ELF-1 (cell line): ENCODE measurements at regions not wholly inside any gene's neighbourhood (a gene's known extent, or its start where the extent isn't known, plus 50 kb on each side); places are given as distances from the start of the nearest gene placed in this dataset.
A peak's percentile ranks its signal among the peaks of the same experiment; 100 is the strongest.

Source experiments
- DNase-seq: peaks from one replicate; pipeline ENCODE4 v3.0.0-alpha.2; 2016; ENCODE audit warnings: low read depth, low spot score

DNA sequence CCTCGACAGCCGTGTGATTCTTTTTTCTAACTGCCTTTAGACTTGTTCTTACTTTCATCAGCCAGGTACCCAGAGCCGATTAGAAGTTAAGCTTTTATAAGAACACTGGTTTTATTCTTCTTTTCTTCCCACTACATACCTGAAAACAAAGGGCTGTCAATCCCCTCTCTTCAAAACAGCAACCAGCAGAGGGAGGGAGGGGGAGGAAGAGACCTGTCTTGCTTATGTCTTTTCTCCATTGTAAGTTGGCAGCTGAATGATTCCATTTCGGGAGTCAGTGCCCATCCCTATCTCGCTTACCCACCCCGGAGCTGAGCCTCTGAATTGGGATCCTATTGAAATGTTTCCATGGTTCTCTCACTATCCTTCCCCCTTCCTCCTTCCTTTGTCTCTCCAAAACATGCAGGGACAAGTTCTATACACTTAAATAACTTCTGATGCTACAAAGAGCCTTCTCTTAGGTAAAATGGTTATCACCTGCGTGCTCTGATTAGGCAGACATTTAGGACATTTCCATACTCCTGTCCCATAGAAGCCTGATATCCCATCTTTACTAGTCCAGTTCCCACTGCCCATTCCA, 83.9 kb upstream of the WWC1 start:
- DNase-seq, result no peak

DNA sequence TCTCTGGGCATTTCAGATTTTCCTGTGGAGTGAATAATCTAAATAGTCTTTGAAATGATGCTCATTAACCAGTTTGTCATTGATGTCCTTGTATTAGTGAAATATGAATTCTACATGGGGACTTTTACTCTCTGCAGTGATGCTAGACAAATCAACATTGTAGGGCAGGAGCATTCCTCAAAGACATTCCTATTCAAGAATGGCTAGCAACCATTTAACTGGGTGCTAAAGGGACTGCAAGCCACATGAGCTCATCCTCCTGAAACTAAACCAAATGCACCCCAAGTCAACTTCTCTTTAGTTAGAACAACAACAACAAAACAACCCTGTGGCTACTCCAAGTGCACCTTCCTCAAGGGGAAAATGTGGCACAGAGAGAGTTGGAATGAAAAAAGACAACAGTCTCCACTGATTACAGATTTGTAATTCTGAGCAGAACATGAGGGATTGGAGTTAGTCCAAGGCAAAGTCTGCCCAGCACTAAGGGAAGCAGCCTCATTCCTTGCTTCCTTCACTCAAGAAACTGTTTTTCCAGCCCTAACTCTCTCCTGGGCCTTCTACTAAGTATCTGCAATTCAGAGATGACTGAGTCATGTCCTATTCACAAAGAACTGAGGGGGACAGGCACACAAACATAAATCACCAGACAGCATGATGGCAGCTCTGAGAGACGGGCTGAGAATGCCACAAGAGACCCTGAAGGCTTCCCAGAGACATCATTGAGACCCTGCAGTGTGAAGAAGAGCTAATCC, 82.0 kb upstream of the WWC1 start:
- DNase-seq, result no peak

DNA sequence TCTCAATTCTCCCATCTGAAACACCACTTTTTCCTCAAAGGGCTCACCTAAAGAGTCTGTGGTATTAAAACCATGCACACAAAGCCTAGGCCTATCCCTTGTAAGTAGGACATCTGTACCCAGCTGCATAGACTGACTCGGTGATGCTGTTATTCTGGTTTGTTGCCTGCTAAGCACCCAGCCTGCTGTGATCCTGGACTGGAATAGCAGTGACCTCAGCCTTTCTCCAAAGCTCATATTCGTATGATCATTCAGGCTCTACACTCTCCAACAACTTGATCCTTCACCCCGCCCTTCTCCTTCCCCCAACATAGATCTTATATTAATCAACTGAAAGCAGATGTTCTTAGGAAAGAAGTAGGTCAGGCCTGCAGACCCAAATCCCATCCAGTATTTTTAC, 81.4 kb upstream of the WWC1 start:
- DNase-seq, result no peak

DNA sequence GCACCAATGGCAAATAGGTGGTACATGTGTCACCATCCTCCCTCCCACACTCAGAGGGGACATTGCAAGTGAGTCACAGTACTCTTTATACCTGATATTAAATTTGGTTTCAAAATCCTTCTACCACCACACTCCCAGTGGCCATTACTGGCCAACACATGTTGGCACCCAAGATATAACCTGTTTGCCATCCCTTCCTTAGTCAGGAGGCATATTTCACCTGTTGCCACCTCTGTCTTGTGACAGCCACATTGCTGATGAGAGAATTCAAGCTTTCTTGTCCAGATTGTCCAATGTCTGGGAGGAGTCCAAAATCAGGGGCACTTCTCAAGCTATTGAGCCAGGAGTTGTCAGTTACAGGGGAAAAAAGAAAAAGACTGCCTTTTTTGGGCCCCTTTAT, 80.2 kb upstream of the WWC1 start:
- DNase-seq, result no peak

DNA sequence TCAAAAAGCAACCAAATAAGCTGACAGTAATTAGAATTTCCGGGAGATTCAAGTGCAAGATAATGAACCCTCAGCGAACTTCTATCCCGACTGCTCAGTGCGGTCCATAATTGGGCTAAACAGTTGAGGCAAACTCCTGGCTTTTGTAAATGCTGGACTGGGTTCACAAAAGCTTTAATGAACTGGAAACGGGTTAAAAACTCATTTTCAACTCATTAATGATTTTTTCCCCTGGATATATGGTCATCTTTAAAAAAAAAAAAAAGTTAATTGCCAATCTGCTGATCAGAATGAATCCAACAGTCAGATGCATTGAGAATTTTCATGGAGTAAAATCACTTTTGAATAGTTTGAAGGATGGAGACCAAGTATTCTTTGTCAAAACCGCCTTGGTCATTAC, 79.5 kb upstream of the WWC1 start:
- DNase-seq, result no peak

DNA sequence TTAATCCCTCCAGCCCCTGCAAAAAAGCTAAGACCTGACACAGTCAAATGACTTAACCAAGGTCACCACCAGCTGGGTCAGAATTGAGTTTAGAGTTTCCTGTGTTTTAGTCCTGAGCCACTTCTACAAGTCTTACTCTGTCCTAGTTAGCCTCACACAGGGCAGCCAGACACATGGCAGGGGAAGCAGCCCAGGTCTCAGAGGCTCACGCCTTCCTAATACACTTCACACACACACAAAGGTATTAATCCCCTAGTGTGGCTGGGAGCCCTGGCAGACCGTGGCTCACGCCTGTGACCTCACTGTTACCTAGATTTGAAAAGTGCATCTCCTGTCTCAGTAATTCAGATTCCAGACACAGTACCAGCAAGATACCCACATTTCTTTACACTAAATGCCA, 77.4 kb upstream of the WWC1 start:
- no peak for DNase-seq

DNA sequence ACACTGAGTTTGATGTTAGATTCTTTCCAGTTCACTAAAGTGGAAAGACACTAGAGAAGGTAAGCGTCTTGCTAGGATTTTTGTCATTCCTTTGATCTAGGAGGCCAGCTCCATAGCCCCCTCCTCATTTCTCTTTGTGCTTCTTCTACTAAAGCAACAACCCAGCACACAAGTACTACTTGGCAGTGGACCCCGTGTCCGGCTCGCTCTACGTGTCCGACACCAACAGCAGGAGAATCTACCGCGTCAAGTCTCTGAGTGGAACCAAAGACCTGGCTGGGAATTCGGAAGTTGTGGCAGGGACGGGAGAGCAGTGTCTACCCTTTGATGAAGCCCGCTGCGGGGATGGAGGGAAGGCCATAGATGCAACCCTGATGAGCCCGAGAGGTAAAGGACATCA, 76.6 kb upstream of the WWC1 start:
- no peak for DNase-seq

DNA sequence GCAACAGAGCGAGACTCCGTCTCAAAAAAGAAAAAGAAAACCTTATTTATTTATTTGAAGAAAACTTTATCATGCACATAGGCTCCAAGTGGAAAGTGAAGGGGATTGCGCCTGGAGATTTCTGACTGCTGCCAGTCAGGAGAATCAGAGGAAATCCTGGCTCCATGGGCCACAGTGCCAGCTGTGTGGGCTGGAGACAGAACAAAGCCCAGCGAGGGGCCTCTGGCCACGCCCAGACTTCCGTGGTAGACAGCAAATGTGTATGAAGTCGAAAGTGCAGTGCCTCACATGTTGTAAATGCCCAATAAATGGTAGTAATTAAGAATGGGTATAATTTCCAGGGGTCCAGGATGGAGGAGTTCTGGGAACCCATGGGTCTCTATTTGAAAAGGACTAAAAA, 75.8 kb upstream of the WWC1 start:
- no peak for DNase-seq

DNA sequence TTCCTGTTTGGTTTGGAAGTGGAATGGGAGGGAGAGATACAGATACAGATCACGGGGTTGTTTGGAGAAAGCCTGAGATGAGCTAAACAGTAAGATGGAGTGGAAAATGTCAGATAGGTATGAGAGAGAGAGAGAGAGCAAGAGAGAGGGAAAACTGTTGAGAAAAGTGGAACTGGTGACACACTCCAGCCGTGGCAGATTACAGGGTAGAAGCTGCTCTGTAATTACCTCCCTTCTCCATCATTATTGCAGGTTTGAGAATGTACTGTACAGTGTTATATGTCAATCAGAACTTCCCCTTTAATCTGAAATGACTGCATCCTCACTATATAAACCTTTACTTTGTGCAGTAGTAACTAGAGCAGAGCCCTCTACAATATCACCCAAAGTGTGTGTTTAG, 74.5 kb upstream of the WWC1 start:
- no peak for DNase-seq

DNA sequence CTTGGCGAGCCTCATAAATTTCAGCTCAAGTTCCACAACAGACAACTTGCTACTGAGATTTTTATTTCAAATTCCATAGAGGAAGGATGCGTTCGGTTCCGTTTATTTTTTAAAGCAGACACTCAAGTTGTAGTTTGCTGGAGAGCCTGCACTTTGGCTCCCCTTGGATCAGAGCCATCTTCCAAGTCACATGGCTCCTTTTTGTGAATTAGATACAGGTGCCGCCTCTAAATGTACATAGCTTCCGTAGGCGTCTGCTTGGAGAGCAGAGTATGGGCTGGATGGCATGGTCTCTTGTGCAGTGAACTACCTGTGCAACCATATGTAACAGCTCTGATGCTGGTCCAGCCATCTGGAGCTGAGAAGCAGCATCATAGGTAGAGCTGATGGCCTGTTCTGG, 73.9 kb upstream of the WWC1 start:
- no peak for DNase-seq

DNA sequence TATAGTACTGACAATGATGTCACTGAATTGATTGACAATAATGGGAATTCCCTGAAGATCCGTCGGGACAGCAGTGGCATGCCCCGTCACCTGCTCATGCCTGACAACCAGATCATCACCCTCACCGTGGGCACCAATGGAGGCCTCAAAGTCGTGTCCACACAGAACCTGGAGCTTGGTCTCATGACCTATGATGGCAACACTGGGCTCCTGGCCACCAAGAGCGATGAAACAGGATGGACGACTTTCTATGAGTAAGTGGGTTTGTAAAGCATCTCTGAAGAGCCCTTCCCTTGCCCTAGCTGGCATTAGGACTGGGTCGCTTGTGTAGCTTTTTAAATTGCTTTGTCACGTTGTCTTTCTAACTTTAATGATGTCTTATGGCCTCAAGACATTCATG, 72.7 kb upstream of the WWC1 start:
- no peak for DNase-seq

DNA sequence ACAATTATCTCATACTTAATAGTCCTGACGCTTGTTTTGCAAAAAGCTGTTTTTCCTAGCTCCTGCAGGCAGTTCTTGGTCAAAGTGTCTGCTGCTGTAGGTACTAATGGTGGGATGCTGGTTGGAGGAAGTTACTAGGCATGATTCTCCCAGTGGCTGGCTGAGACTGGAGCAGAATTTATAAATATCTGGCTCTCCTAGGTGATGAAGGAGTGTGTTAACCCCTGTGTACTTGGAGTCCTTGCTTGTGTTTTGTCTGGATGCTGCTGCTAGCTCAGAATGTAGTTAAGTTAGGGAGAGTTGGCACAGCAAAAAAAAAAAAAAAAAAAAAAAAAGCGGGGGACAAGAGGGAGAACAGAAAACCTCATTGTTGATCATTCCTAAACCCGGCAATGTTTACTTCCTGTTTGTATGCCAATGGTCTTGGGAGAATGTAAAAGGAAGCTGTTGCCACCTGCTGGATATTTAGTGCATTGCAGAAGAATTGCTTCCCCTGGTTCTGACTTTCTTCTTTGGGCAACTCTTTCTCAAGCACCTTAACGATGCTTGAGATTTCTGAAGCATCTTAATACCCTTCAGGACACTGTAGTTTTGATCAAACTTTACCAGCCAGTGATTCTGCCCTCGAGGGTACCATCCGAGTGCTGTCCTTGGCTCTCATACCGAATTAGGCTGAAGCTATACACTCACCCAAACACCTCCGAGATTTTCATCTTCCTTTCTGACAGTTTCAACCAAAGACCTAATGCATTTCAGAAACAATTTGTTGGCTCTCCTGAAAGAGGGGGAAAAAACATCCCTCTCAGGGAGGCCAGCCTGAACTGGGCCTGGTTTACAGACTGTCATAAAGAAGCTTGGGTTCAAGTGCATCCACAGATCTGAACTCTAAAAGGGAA, 71.7 kb upstream of the WWC1 start:
- peak; percentile 91 for DNase-seq

DNA sequence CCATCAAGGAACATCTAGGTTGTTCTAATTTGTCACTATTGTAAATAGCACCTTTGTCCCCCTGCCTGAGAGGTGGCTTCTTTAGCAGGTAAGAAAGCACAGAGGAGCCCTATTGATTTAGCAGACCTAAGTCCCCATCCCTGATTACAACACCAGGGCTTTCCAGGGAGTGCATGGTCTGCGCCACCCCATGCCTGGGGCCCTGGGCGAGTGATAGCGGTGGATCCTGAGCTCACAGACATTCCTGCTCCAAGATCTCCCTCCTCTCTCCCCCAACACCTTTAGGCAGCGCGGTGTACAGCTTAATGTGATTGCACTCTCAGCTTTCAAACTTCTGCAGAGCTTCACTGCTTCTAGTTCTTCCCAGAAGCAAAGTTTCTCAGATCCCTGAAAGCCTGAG, 67.4 kb upstream of the WWC1 start:
- peak; percentile 60 for DNase-seq

DNA sequence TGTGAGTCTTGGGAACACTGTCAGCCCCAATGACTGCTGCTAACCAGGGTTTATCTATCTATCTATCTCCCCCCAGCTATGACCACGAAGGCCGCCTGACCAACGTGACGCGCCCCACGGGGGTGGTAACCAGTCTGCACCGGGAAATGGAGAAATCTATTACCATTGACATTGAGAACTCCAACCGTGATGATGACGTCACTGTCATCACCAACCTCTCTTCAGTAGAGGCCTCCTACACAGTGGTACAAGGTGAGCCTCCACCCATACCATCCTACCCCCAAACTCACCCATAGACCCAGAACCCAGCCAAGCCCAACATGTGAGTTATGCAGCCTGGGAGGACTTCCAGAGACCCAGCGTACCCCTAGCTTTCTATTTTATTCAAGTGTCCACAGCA, 65.4 kb upstream of the WWC1 start:
- no peak for DNase-seq

DNA sequence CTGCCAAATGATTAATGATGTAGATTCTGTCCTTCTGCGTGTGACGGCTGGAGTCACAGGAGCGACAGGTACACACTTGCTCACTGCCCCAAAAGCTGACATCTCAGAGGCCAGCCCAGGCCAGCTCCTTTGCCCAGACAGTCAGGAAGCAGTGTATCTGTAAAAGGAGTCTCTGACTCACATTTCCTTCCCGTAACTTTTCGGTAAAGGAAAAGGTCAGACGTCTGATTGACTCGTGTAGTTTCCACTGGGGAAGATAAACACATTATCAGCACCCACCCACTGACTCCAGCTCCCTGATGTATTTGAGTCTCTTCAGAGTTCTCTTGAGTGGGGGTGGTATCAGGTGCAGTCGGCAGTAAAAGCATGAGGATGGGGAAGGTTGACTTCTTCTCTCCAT, 64.4 kb upstream of the WWC1 start:
- no peak for DNase-seq

DNA sequence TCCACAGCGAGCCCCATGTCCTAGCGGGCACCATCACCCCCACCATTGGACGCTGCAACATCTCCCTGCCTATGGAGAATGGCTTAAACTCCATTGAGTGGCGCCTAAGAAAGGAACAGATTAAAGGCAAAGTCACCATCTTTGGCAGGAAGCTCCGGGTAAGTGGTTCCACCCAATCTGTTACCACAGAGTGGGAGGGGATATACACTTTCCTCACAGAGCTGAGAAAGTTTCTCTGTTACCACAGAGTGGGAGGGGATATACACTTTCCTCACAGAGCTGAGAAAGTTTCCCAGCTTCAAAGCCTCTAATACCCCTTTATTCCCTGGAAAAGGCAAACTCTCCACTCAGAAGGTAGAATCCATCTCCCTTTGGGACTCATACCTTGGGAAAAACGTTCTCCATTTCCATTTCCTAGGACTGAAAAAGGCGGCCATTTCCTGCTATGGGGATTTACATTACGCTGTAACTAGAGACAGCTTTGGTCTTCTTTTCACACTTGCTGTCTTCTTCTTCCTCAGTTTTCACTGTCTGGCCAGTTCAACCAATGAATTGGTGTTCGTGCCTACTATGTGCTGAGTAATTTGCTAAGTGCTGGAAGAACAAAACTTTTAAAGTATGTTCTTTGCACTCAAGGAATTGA, 63.4 kb upstream of the WWC1 start:
- DNase-seq, result no peak

DNA sequence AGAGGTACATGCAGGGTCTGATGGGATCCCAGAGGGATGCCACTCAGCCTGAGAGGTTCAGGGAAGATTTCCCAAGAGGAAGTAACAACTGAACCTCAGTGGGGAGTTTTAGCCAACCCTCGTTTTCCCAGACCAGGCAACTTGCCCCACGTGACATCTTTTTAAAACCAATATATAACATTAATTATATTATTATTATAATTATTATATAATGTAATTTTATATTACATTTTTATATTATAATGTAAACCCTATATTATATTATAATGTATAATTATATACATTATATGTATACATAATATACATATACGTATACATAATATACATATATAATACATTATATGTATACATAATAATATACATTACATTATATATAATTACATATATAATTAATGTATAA, 62.8 kb upstream of the WWC1 start:
- no peak for DNase-seq

DNA sequence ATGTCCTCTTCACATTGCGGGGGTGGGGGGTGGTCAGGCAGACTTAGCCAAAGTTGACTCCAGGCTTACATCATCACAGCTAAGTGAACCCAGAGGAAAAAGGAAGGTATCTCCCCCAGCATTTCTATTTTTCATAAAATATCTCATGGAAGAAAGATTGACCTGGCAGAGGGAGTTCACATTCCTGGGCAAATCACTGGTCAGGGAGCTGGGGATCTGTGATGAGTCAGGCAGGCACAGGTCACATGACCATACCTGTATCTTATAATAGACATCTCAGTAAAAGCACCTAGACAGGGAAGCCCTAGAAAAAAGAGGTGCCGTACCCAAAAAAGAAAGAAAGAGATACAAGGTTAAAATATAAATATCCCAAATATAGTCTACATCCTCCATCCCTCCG, 57.3 kb upstream of the WWC1 start:
- DNase-seq, result no peak

DNA sequence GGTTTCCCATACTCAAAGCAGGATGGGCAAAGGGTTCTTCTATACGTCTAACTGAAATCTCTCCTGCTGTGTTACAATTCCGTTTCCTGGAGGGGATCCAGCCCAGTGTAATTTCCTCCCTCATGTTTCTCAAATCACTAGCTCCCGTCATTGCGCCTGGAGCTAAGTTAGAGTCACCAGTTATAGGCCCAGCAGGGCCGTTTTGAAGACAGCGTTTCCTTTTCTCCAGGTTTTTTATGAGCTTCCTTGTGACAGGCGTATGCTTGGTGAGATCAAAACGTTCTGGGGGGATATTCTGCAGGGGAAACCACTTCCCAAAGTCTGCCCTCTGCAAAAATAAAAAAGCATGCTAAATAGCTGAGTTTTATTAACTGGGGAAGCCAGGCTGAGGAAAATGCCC, 53.0 kb upstream of the WWC1 start:
- DNase-seq, result peak; percentile 65

DNA sequence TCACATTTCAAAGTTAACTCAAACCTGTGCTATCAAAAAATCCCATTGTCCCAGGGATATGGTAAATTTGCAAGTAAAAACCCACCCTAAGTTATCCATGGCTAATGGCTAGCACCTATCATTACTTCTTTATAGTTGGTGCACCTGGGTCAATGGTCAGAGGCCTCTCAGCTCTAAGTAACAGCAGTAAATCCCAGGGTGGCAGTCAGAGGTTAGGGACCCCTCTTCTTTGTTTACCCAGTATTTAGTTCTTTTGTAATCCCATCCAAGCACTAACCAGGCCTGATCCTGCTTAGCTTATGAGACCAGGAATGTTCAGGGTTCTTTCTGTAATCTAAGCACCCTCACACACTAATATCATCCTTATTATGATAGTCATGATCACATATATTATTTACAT, 52.1 kb upstream of the WWC1 start:
- no peak for DNase-seq
